IMR-90 (cell line): ENCODE measurements at regions not wholly inside any gene's neighbourhood (a gene's known extent, or its start where the extent isn't known, plus 50 kb on each side); places are given as distances from the start of the nearest gene placed in this dataset.

Source experiments
- ATAC-seq: fragments of 200-7000 bp; cut with Tn5 transposase; 2 replicates; pipeline ENCODE4 v1.9.1; 2020; ENCODE audit warnings: low read depth, mild to moderate bottlenecking, moderate library complexity
- BruUV-seq: library from RNA; stranded (reverse); fragments of 400-500 nt; replicated peaks from 2 replicates; lab custom pipeline; 2021; lab: Mats Ljungman, UMichigan
- CTCF ChIA-PET: fragments of 300-600 bp; formaldehyde crosslinking; extraction: SDS; loops from one replicate; lab custom pipeline; 2021; ENCODE audit warnings: antibody characterized with exemption; lab: Yijun Ruan, JAX
- POLR2A ChIA-PET: fragments of 300-600 bp; sonication (Branson Sonifier 250); formaldehyde crosslinking; loops from one replicate; lab custom pipeline; 2022; ENCODE audit warnings: antibody characterized with exemption; ENCODE audit not compliant: unreplicated experiment; lab: Charles Lee
- DNase-seq: peaks from one replicate; pipeline ENCODE4 v3.0.0; 2013
- H2AFZ ChIP-seq: replicated peaks from 2 replicates; pipeline ENCODE3; 2013; ENCODE audit warnings: low read length, mild to moderate bottlenecking; ENCODE audit not compliant: poor library complexity
- H2AK5ac ChIP-seq: 2 replicates; pipeline ENCODE4 v1.6.1; 2013; ENCODE audit warnings: low read depth, low read length, inconsistent platforms
- H2AK9ac ChIP-seq: replicated peaks from 2 replicates; pipeline ENCODE3; 2013; ENCODE audit warnings: mild to moderate bottlenecking, low read depth, low read length, moderate library complexity; ENCODE audit not compliant: poor library complexity
- H2BK120ac ChIP-seq: 2 replicates; pipeline ENCODE4 v1.6.1; 2013; ENCODE audit warnings: low read depth, low read length, inconsistent platforms
- H2BK15ac ChIP-seq: 3 replicates; pipeline ENCODE4 v1.6.1; 2013; ENCODE audit warnings: low read depth, low read length, inconsistent platforms
- H2BK20ac ChIP-seq: 2 replicates; pipeline ENCODE4 v1.6.1; 2013; ENCODE audit warnings: low read depth, mild to moderate bottlenecking, inconsistent platforms, low read length, moderate library complexity
- H2BK5ac ChIP-seq: 2 replicates; pipeline ENCODE4 v1.6.1; 2013; ENCODE audit warnings: mild to moderate bottlenecking, low read depth, low read length, inconsistent platforms; ENCODE audit not compliant: poor library complexity, severe bottlenecking
- H3K14ac ChIP-seq: replicated peaks from 2 replicates; pipeline ENCODE4 v1.6.1; 2013; ENCODE audit warnings: low read depth, low read length, inconsistent platforms
- H3K18ac ChIP-seq: 2 replicates; pipeline ENCODE4 v1.6.1; 2013; ENCODE audit warnings: low read depth, low read length, control low read depth
- H3K23ac ChIP-seq: 2 replicates; pipeline ENCODE4 v1.6.1; 2013; ENCODE audit warnings: low read depth, low read length, inconsistent platforms
- H3K27ac ChIP-seq: 2 replicates; pipeline ENCODE4 v1.5.1; 2013; ENCODE audit warnings: mild to moderate bottlenecking, control low read depth, low read length; ENCODE audit not compliant: insufficient read depth
- H3K27me3 ChIP-seq: 2 replicates; pipeline ENCODE4 v1.6.1; 2013; ENCODE audit warnings: low read length; ENCODE audit not compliant: control insufficient read depth, insufficient read depth
- H3K36me3 ChIP-seq: 2 replicates; pipeline ENCODE4 v1.6.1; 2013; ENCODE audit warnings: low read length, mixed read lengths; ENCODE audit not compliant: control insufficient read depth, insufficient read depth
- H3K4ac ChIP-seq: 2 replicates; pipeline ENCODE4 v1.6.1; 2013; ENCODE audit warnings: low read depth, low read length, inconsistent platforms
- H3K4me1 ChIP-seq: 2 replicates; pipeline ENCODE4 v1.6.1; 2013; ENCODE audit warnings: low read length, mixed read lengths; ENCODE audit not compliant: control insufficient read depth, insufficient read depth
- H3K4me2 ChIP-seq: 2 replicates; pipeline ENCODE4 v1.6.1; 2013; ENCODE audit warnings: low read depth, mild to moderate bottlenecking, control low read depth, low read length, moderate library complexity
- H3K4me3 ChIP-seq: 2 replicates; pipeline ENCODE4 v1.5.1; 2013; ENCODE audit warnings: low read depth, mild to moderate bottlenecking, control low read depth, low read length, moderate library complexity; ENCODE audit not compliant: insufficient read depth
- H3K56ac ChIP-seq: 2 replicates; pipeline ENCODE4 v1.6.1; 2013; ENCODE audit warnings: low read length, inconsistent platforms; ENCODE audit not compliant: insufficient read depth; ENCODE audit errors: extremely low read depth
- H3K79me1 ChIP-seq, 2 experiments: 2 replicates each; pipeline ENCODE4 v1.6.1; 2013; ENCODE audit warnings: low read length in 2 of 2, inconsistent platforms in 1 of 2, low read depth in 1 of 2
- H3K9ac ChIP-seq: 2 replicates; pipeline ENCODE4 v1.6.1; 2013; ENCODE audit warnings: low read depth, low read length, control low read depth
- H3K9me1 ChIP-seq: 2 replicates; pipeline ENCODE4 v1.6.1; 2013; ENCODE audit warnings: low read length, inconsistent platforms; ENCODE audit not compliant: insufficient read depth
- H3K9me3 ChIP-seq: 2 replicates; pipeline ENCODE4 v1.6.1; 2013; ENCODE audit warnings: low read length; ENCODE audit not compliant: control insufficient read depth, insufficient read depth
- H4K20me1 ChIP-seq: 2 replicates; pipeline ENCODE4 v1.6.1; 2013; ENCODE audit warnings: low read length, inconsistent platforms; ENCODE audit not compliant: insufficient read depth
- H4K5ac ChIP-seq: 2 replicates; pipeline ENCODE4 v1.6.1; 2013; ENCODE audit warnings: mild to moderate bottlenecking, low read depth, low read length, control low read depth
- H4K8ac ChIP-seq, 2 experiments: 2 replicates each; pipeline ENCODE4 v1.6.1; 2013; ENCODE audit warnings: low read depth in 2 of 2, low read length in 2 of 2, control low read depth in 1 of 2, inconsistent platforms in 1 of 2
- H4K91ac ChIP-seq: 2 replicates; pipeline ENCODE4 v1.6.1; 2013; ENCODE audit warnings: low read depth, low read length, inconsistent platforms; ENCODE audit not compliant: insufficient read depth
- BHLHE40 ChIP-seq: fragments of 150-350 bp; IDR thresholded peaks from 2 replicates; pipeline ENCODE4 v1.6.1; 2016; ENCODE audit warnings: mild to moderate bottlenecking, low read depth, low read length
- CHD1 ChIP-seq: IDR thresholded peaks from 2 replicates; pipeline ENCODE4 v1.6.1; 2012; ENCODE audit warnings: low read depth, low read length, improper control_type of control experiment
- FOS ChIP-seq: fragments of 150-350 bp; IDR thresholded peaks from 2 replicates; pipeline ENCODE4 v1.6.1; 2016; ENCODE audit warnings: low read depth, low read length
- MAZ ChIP-seq: IDR thresholded peaks from 2 replicates; pipeline ENCODE4 v1.6.1; 2012; ENCODE audit warnings: low read depth, mild to moderate bottlenecking, low read length, improper control_type of control experiment, moderate library complexity, borderline replicate concordance
- MXI1 ChIP-seq: IDR thresholded peaks from 2 replicates; pipeline ENCODE4 v1.6.1; 2012; ENCODE audit warnings: low read depth, mild to moderate bottlenecking, low read length, moderate library complexity, borderline replicate concordance
- NFE2L2 ChIP-seq: fragments of 150-350 bp; IDR thresholded peaks from 2 replicates; pipeline ENCODE4 v1.6.1; 2016; ENCODE audit warnings: low read depth, mild to moderate bottlenecking, low read length
- RCOR1 ChIP-seq: IDR thresholded peaks from 2 replicates; pipeline ENCODE4 v1.6.1; 2012; ENCODE audit warnings: mild to moderate bottlenecking, low read length, improper control_type of control experiment; ENCODE audit not compliant: insufficient replicate concordance
- WGBS, 2 experiments: methylation state at CpG; one replicate each; pipeline versions ENCODE4 v1.1.5 to v1.1.7; 2013; ENCODE audit warnings: missing lambda C conversion rate in 2 of 2; ENCODE audit not compliant: insufficient read length in 1 of 2; ENCODE audit errors: extremely low coverage in 2 of 2; 5-methylcytosine and 5-hydroxymethylcytosine counted together
- dilution Hi-C: fragments of 300-500 bp; cut with HindIII; formaldehyde crosslinking; loops from one replicate; pipeline ENCODE4 v1.14.3; 2018; ENCODE audit warnings: low sequenced_read_pairs; ENCODE audit not compliant: unreplicated experiment
- in situ Hi-C: fragments of 300-500 bp; cut with MboI; formaldehyde crosslinking; loops from 3 replicates; pipeline ENCODE4 v1.14.3; 2019; ENCODE audit warnings: low sequenced_read_pairs, inconsistent platforms, mixed read lengths
- intact Hi-C: fragments of 100-400 bp; cut with micrococcal nuclease; formaldehyde crosslinking; loops from 2 replicates; pipeline ENCODE4 v1.10.0; 2022
- TF ChIP-seq, protein P1 (sequence below): fragments of 150-350 bp; IDR thresholded peaks from 2 replicates; pipeline ENCODE4 v1.6.1; 2017; ENCODE audit warnings: mild to moderate bottlenecking, antibody characterized with exemption, low read length, low read depth

DNA sequence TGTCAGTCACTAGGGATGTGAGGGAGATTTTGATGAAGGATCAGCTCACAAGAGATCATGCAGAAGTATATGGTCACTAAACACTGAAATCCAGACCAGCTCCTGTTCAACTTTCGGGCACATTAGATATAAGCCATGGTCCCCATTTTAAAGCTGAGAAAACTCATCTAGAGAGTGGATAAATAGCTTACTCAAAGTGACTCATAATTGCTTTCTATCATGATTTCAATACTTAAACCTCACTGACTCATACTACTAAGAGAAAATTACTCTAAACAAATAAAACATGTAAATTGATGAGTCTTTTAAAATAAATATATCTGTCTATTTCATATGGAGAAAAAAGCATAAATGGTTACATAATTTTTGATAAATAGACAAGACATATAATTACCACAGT lies 567.7 kb downstream of the TLR4 start:
- H4K8ac ChIP-seq = no peak overlapping the region
- H2BK20ac ChIP-seq = no peak overlapping the region
- H3K9me3 ChIP-seq = peaks cover 5% of the 10 kb centered on the region
- no peak overlapping the region for H2BK15ac ChIP-seq
- H3K79me1 ChIP-seq = no peaks in the 10 kb centered on the region
- WGBS, 2 experiments = no CpG with 5 or more reads among the region's 1 CpG
- dilution Hi-C loops (no loop called here), in situ Hi-C loops (no loop called here), intact Hi-C loops (no loop called here)
- BruUV-seq = no TSS peak
- ChIA-PET POLR2A (no interaction called here), CTCF (no interaction called here)
- H4K91ac ChIP-seq = no peak overlapping the region
- no peaks in the 10 kb centered on the region for H3K27me3 ChIP-seq
- no peaks in the 10 kb centered on the region for H3K36me3 ChIP-seq
- H3K9ac ChIP-seq = no peak overlapping the region
- H3K4me3 ChIP-seq = no peak overlapping the region
- no peak overlapping the region for H3K56ac ChIP-seq
- no peak overlapping the region for H3K27ac ChIP-seq
- no peak overlapping the region for H4K5ac ChIP-seq
- no peak overlapping the region for H3K4ac ChIP-seq
- H3K4me2 ChIP-seq = no peak overlapping the region
- ATAC-seq (no peak), DNase-seq (no peak)
- H2AK5ac ChIP-seq = no peak overlapping the region
- no peak overlapping the region for H2AFZ ChIP-seq
- H3K4me1 ChIP-seq = no peaks in the 10 kb centered on the region
- H4K20me1 ChIP-seq = no peaks in the 10 kb centered on the region
- H3K9me1 ChIP-seq = no peaks in the 10 kb centered on the region
- H3K23ac ChIP-seq = no peak overlapping the region
- H3K18ac ChIP-seq = no peak overlapping the region
- H3K14ac ChIP-seq = no peak overlapping the region
- no peak overlapping the region for H2BK5ac ChIP-seq
- H2AK9ac ChIP-seq = no peak overlapping the region
- H2BK120ac ChIP-seq = no peak overlapping the region
- TF ChIP-seq BHLHE40 (no peak), CHD1 (no peak), MAZ (no peak), MXI1 (no peak), FOS (no peak), RCOR1 (no peak), NFE2L2 (no peak)
- TF ChIP-seq, protein P1, sequence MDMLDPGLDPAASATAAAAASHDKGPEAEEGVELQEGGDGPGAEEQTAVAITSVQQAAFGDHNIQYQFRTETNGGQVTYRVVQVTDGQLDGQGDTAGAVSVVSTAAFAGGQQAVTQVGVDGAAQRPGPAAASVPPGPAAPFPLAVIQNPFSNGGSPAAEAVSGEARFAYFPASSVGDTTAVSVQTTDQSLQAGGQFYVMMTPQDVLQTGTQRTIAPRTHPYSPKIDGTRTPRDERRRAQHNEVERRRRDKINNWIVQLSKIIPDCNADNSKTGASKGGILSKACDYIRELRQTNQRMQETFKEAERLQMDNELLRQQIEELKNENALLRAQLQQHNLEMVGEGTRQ = no peak
